Natural killer cell treated with Interleukin-12 subunit alpha and Interleukin-12 subunit beta and Interleukin-15 and Interleukin-18, amount 100 ng/mL, for 72 hours (primary cell): ENCODE measurements at regions not wholly inside any gene's neighbourhood (a gene's known extent, or its start where the extent isn't known, plus 50 kb on each side); places are given as distances from the start of the nearest gene placed in this dataset.

Experiments
- ATAC-seq, 2 donors: fragments of 150-1000 bp; cut with Tn5 transposase in 1 of 2; sonication (Bioruptor Pico), chemical (Tn5 transposase) in 1 of 2; 2 replicates each; pipeline ENCODE4 v1.10.0; 2021
- DNase-seq: peaks from one replicate; pipeline ENCODE4 v3.0.0; 2022; ENCODE audit warnings: low spot score
- H3K27ac Mint-ChIP-seq, 2 donors: 1 replicate in 1 of 2; 2 replicates in 1 of 2; pipeline ENCODE4 v1.8.0; 2022; ENCODE audit warnings: mixed read lengths in 2 of 2, mild to moderate bottlenecking in 1 of 2, moderate library complexity in 1 of 2
- H3K27me3 Mint-ChIP-seq, 2 donors: 1 replicate in 1 of 2; 2 replicates in 1 of 2; pipeline ENCODE4 v1.8.0; 2022; ENCODE audit warnings: mixed read lengths in 2 of 2
- H3K36me3 Mint-ChIP-seq: one replicate; pipeline ENCODE4 v1.8.0; 2022; ENCODE audit warnings: mixed read lengths
- H3K4me1 Mint-ChIP-seq, 2 donors: 1 replicate in 1 of 2; 2 replicates in 1 of 2; pipeline ENCODE4 v1.8.0; 2022; ENCODE audit warnings: low read depth in 2 of 2, mixed read lengths in 2 of 2, mild to moderate bottlenecking in 1 of 2
- H3K4me3 Mint-ChIP-seq: one replicate; pipeline ENCODE4 v1.8.0; 2022; ENCODE audit warnings: mixed read lengths
- H3K9me3 Mint-ChIP-seq: 2 replicates; pipeline ENCODE4 v1.8.0; 2022; ENCODE audit warnings: mixed read lengths

DNA sequence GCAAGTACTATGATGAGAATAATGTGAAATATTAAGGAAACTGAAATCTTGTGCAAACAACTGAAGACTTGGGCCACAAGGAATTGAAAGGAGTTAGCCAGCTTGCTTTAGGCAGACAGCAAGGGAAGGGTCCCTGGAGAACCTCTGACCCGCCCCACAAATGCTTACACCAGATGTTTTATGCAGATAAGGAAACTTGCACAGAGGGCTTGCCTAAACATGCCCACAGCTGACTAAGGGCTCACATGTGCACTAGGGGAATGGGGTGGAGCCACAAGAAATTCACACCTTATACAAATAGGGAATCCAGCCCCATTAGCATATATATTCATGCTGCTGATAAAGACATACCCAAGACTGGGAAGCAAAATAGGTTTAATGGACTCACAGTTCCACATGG, 86.1 kb upstream of the CYYR1 start:
- Mint-ChIP-seq H3K4me3 (no peak overlapping the region), H3K36me3 (no peaks in the 10 kb centered on the region), H3K27me3 (no peaks in the 10 kb centered on the region), H3K4me1 (no peaks in the 10 kb centered on the region), H3K27ac (no peak overlapping the region), H3K9me3 (peaks cover 15% of the 10 kb centered on the region)
- ATAC-seq (no peak), DNase-seq (no peak)

DNA sequence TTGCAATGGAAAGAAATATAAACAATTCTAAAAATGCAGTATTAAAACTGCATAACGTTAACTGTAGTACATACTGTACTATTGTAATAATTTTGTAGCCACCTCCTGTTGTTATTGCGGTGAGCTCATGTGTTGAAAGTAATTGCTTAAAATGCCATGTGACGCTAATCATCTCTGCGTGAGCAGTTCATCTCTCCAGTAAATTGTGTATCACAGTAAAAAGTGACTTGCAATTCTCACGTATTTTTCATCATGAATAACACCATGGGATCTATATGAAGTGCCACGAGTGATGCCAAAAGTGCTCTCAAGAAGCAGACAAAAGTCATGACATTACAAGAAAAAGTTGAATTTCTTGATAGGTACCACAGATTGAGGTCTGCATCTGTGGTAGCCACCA, 82.4 kb upstream of the CYYR1 start:
- Mint-ChIP-seq H3K36me3 (no peaks in the 10 kb centered on the region), H3K27ac (no peak overlapping the region), H3K9me3 (peaks cover 19% of the 10 kb centered on the region), H3K4me1 (no peaks in the 10 kb centered on the region), H3K27me3 (no peaks in the 10 kb centered on the region), H3K4me3 (no peak overlapping the region)
- no peak for ATAC-seq
- DNase-seq: no peak

GRCh38 chr21:26653430-26653829, 80.3 kb upstream of the CYYR1 start:
- Mint-ChIP-seq H3K9me3 (peaks cover 15% of the 10 kb centered on the region), H3K27ac (no peak overlapping the region), H3K4me3 (no peak overlapping the region), H3K27me3 (no peaks in the 10 kb centered on the region), H3K4me1 (no peaks in the 10 kb centered on the region), H3K36me3 (no peaks in the 10 kb centered on the region)
- DNase-seq (no peak), ATAC-seq (no peak)

GRCh38 chr21:26652854-26653253, 79.8 kb upstream of the CYYR1 start:
- no peak overlapping the region for H3K27ac Mint-ChIP-seq
- ATAC-seq (no peak), DNase-seq (no peak)
- no peak overlapping the region for H3K4me3 Mint-ChIP-seq
- H3K36me3 Mint-ChIP-seq: no peaks in the 10 kb centered on the region
- no peaks in the 10 kb centered on the region for H3K27me3 Mint-ChIP-seq
- H3K4me1 Mint-ChIP-seq: no peaks in the 10 kb centered on the region
- H3K9me3 Mint-ChIP-seq: peaks cover 15% of the 10 kb centered on the region

GRCh38 chr21:26641062-26641461, 68.0 kb upstream of the CYYR1 start:
- Mint-ChIP-seq H3K27me3 (no peaks in the 10 kb centered on the region), H3K4me1 (no peaks in the 10 kb centered on the region), H3K4me3 (no peak overlapping the region), H3K27ac (no peak overlapping the region), H3K36me3 (no peaks in the 10 kb centered on the region), H3K9me3 (peaks cover 16% of the 10 kb centered on the region)
- DNase-seq (no peak), ATAC-seq (no peak)

DNA sequence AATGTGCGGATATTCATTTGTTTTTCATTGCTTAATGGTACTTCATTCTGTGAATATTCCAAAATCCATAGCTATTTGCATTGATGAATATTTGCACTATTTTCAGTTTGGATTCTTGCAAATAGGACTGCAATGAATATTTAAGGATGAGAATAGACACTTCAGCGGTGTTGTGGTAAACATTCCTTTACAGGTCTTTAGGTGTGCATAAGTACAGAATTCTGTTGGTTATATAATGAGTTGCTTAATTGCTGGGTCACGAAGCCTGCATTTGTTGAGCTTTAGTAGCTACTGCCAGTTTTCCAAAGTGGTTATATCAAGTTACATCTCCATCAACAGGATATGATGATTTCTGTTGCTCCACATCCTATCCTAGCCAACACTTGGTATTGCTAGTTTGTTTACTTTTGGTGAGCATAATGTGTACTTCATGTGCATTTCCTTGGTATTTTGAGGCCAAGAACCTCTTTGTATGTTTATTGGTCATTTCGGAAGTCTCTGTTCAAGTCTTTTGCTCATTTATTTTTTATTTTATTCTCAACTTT, 64.2 kb upstream of the CYYR1 start:
- H3K9me3 Mint-ChIP-seq: peaks cover 19% of the 10 kb centered on the region
- H3K27me3 Mint-ChIP-seq: no peaks in the 10 kb centered on the region
- H3K4me3 Mint-ChIP-seq: no peak overlapping the region
- H3K36me3 Mint-ChIP-seq: no peaks in the 10 kb centered on the region
- no peak overlapping the region for H3K27ac Mint-ChIP-seq
- no peaks in the 10 kb centered on the region for H3K4me1 Mint-ChIP-seq
- ATAC-seq (no peak), DNase-seq (no peak)

DNA sequence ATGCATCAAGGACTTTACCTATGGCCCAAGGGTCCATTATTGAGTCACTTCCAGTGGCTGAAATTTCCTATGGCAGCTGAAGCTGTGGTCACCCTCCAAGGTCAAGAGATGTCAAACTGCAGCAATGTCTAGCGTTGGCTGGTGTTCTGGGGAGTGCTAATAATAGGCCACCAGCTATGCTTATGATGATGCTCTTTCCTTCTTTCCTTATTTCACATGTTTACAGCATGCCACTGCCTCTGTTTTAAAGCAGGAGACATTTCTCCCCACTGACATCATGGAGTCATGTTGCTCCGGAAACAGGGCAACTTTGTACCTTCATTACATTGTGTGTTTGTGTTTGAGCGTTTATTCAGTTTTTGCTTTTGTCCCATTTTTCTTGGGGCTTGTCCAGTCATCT, 62.6 kb upstream of the CYYR1 start:
- H3K36me3 Mint-ChIP-seq: no peaks in the 10 kb centered on the region
- peaks cover 18% of the 10 kb centered on the region for H3K9me3 Mint-ChIP-seq
- no peak for DNase-seq
- H3K27ac Mint-ChIP-seq: no peak overlapping the region
- no peaks in the 10 kb centered on the region for H3K27me3 Mint-ChIP-seq
- no peak overlapping the region for H3K4me3 Mint-ChIP-seq
- no peak for ATAC-seq
- no peaks in the 10 kb centered on the region for H3K4me1 Mint-ChIP-seq

GRCh38 chr21:26632691-26633090, 59.6 kb upstream of the CYYR1 start:
- Mint-ChIP-seq H3K27ac (no peak overlapping the region), H3K4me3 (no peak overlapping the region), H3K4me1 (no peaks in the 10 kb centered on the region), H3K27me3 (no peaks in the 10 kb centered on the region), H3K9me3 (peaks cover 15% of the 10 kb centered on the region), H3K36me3 (no peaks in the 10 kb centered on the region)
- DNase-seq (no peak), ATAC-seq (no peak)

- no peaks in the 10 kb centered on the region for H3K36me3 Mint-ChIP-seq
- no peaks in the 10 kb centered on the region for H3K27me3 Mint-ChIP-seq
- no peaks in the 10 kb centered on the region for H3K4me1 Mint-ChIP-seq
- peaks cover 7% of the 10 kb centered on the region for H3K9me3 Mint-ChIP-seq
- H3K27ac Mint-ChIP-seq: no peak overlapping the region
- ATAC-seq (peak in 1 of 2 donors; percentile 11), DNase-seq (no peak)
- no peak overlapping the region for H3K4me3 Mint-ChIP-seq
Observed at GRCh38 chr21:26626187-26626586, 53.1 kb upstream of the CYYR1 start.

DNA sequence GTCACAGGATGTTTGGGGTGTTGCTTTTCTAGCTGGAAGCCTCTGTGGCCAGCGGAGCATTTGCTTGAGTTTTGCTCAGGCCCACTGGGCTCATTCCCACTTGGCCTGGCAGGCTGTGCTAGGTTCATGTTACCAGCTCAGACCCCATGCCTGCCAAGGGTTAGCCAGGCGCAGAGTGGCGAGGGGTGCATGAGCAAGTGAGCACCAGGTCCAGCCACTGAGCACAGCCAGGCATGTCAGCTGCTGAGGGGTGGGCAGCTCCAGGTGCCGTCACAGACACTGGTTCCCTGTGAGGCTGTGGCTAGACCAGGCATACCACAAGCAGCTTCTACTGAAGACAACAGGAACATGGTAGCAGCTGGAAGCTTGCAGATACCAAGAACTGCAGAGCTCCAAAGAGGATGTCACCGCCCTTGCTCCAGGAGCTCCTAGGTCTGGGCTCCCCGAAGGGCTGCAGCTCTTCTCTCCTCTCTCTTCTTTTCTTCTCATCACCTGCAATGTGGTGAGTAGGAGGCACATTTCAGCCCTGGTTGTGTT, 52.0 kb upstream of the CYYR1 start:
- Mint-ChIP-seq H3K27me3 (no peaks in the 10 kb centered on the region), H3K27ac (no peak overlapping the region), H3K4me3 (no peak overlapping the region), H3K9me3 (peaks cover 7% of the 10 kb centered on the region), H3K4me1 (no peaks in the 10 kb centered on the region), H3K36me3 (no peaks in the 10 kb centered on the region)
- DNase-seq: no peak
- peak in 1 of 2 donors; percentile 36 for ATAC-seq
